Body of pancreas (tissue), 4 donors: ENCODE measurements at regions not wholly inside any gene's neighbourhood (a gene's known extent, or its start where the extent isn't known, plus 50 kb on each side); places are given as distances from the start of the nearest gene placed in this dataset.
A peak's percentile ranks its signal among the peaks of the same experiment; 100 is the strongest.

ENCODE experiments used
- POLR2A ChIP-seq, 3 donors: fragments of 450-650 bp; IDR thresholded peaks; one replicate each; pipeline ENCODE4 v1.6.1; 2016; ENCODE audit warnings: antibody characterized with exemption in 3 of 3, mild to moderate bottlenecking in 2 of 3
- TF ChIP-seq, protein P1 (sequence below), 7 experiments: fragments of 450-650 bp in 4 of 7; fragments of 200-600 bp in 3 of 7; sonication (generic) in 3 of 7; IDR thresholded peaks; one replicate each; pipeline ENCODE4 v1.5.1; 2016 to 2019; ENCODE audit warnings: antibody characterized with exemption in 7 of 7

DNA sequence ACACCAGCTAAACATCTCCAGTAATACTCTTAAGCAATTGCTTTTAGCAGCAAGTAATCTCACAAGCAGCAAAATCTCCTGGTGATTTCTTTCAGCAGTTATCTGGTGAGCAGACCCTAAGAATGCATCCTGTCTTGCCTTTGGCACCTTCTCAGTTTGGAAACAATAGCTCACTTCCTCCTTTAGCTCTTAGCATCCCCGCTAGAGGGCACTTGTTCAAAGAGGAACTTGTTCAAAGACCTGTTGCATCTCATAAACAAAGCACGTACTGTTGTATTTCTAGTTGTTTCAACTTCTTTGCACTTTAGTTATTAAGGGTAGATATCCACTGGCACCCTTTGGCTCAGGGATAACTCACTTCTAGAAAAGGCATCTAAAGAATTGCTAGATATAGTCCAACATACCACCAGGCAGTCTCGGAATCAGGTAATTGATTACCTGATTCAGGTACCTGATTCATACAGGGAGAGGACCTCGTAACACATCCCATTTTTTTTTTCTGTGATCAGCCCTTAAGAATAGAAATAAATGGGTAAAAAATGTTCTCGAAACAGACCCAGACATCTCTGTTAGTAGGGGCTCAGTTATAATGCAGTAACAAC lies 81.9 kb upstream of the QRFPR start:
- TF ChIP-seq POLR2A (IDR thresholded peaks at IDR 0.05) = no peak
- TF ChIP-seq, protein P1, sequence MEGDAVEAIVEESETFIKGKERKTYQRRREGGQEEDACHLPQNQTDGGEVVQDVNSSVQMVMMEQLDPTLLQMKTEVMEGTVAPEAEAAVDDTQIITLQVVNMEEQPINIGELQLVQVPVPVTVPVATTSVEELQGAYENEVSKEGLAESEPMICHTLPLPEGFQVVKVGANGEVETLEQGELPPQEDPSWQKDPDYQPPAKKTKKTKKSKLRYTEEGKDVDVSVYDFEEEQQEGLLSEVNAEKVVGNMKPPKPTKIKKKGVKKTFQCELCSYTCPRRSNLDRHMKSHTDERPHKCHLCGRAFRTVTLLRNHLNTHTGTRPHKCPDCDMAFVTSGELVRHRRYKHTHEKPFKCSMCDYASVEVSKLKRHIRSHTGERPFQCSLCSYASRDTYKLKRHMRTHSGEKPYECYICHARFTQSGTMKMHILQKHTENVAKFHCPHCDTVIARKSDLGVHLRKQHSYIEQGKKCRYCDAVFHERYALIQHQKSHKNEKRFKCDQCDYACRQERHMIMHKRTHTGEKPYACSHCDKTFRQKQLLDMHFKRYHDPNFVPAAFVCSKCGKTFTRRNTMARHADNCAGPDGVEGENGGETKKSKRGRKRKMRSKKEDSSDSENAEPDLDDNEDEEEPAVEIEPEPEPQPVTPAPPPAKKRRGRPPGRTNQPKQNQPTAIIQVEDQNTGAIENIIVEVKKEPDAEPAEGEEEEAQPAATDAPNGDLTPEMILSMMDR (IDR thresholded peaks at IDR 0.05) = peak; percentile 36 to 60 (median 55)
